SKM-1 (cell line): ENCODE measurements at regions not wholly inside any gene's neighbourhood (a gene's known extent, or its start where the extent isn't known, plus 50 kb on each side); places are given as distances from the start of the nearest gene placed in this dataset.
"Not testable (repeated sequence)": the region's sequence is repeated elsewhere in the genome, so short reads cannot be mapped to it uniquely, and the experiment has no call there.

Source experiments
- DNase-seq: peaks from one replicate; lab custom pipeline; 2025; ENCODE audit not compliant: unreplicated experiment; lab: John Stamatoyannopoulos, UW

GRCh38 chr14:83257466-83258439 lies 1724.1 kb upstream of the SEL1L start:
- no peak for DNase-seq

- peak; percentile 41 for DNase-seq
These were observed 1727.1 kb upstream of the SEL1L start for GRCh38 chr14:83260751-83261150.

GRCh38 chr14:83269583-83269982 lies 1735.9 kb upstream of the SEL1L start:
- DNase-seq = no peak

DNA sequence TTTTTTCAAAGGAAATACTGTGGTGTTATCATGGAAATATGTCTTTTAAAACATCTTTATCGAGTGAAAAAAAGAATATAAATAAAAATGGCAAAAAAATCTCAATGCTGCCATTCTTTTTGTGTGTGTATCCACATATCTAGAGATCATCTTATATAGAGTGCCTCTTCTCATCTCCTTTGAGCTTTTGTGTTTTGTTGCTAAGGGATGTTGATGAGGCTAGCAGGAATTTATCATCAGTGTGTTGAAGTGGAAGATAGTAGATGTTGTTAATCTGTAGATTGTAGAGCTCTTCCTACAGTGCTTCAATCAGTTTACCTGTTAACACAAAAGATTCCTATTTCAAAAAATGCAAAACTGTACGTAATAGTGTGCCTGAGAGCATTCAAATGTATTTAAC lies 1738.0 kb upstream of the SEL1L start:
- DNase-seq = no peak

DNA sequence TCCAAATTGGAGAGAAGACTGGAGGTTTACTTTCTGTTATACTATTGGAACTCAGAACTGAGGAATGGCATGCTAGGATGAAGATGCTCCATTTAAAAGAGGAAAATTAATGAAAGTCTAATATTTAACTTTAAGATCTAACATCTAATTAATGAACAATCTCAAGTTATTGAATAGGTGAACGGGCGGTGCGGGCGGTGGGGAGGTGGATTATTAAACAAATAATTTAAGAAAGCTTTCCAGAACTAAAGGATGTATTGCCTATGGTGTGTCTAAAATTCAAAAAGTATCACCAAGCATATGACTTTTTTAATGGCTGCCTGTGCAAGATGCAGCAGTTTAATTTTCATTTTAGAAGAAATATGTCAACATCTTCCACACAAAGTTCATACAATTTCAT lies 1747.1 kb upstream of the SEL1L start:
- no peak for DNase-seq

- DNase-seq = no peak
These were observed 1749.1 kb upstream of the SEL1L start for GRCh38 chr14:83282706-83283105.

DNA sequence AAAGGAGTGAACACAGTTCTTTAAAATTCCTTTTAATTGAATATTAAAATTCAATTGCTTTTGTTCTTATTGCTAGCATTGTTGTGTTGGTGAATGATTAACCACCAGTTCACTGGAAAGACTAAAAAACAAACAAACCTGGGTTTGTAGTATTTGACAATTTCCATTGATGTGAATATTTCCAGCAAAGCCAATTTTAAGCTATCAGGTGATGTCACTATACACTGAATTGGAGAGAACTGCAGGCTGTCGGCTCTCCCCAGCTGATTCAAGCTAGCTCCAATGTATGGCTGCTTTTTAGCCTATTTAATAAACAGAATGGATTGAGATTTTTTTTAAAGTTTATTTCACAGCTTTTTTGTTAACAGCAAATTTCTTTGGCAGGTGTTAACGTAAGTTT lies 1753.6 kb upstream of the SEL1L start:
- no peak for DNase-seq

- DNase-seq = no peak
These were observed 1755.7 kb upstream of the SEL1L start for GRCh38 chr14:83289390-83289789.

DNA sequence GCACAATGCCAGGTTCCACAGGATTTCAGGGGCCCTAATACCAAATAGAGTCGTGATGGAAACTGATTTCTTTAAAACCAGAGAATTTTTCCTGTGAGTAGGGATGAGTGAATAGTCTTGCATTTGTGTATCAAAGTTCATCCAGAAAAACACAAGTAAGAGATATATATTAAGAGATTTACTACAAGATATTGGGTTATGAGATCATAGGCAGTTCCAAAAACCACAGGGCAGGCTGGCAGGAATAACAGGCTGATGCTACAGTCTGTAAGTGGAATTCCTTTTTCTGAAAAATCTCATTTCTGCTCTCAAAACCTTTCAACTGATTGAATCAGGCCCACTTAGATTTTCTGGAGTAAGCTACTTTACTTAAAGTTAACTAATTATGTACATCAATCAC lies 1756.2 kb upstream of the SEL1L start:
- DNase-seq = no peak

- DNase-seq = no peak
These were observed 1756.8 kb upstream of the SEL1L start for GRCh38 chr14:83290447-83290846.

GRCh38 chr14:83291714-83292113 lies 1758.1 kb upstream of the SEL1L start:
- DNase-seq = no peak

DNA sequence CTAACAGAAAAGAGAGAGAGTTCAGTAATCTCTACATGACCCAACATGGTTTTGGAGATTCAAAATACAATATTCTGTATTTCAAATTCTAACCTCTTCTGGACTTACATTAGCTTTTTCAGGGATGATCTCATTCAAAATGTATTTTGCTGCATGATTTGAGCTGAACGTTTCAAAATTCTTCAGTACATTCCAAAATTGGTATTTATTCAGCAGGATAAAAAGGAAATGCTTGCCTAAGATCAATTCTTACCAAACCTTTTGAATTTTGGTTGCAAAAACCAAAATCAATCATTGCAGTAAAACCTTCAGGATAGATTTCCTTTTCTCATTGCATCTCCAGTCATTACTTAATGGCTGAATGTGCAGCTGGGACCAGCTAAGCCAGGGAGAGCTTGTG lies 1761.3 kb upstream of the SEL1L start:
- DNase-seq = no peak

DNA sequence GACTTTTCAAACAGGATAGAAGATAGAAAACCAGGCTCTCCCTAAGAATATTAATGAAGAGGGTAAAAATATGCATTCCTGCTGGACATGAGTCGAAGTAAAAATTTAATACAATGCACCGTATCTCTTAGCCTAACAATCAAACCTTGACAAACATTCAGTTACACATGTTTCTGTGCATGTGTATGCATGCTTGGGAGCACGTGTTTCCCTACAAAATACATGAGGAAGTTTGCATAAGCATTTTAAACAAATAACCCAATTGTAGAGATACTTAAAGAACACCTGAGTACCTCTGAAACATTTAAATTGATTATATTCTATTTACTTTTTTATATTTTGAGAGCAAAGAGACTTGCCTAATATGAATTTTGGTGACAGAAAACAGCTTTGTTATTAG lies 1763.7 kb upstream of the SEL1L start:
- no peak for DNase-seq

- not testable (repeated sequence) for DNase-seq
These were observed 1764.4 kb upstream of the SEL1L start for GRCh38 chr14:83298016-83298415.

DNA sequence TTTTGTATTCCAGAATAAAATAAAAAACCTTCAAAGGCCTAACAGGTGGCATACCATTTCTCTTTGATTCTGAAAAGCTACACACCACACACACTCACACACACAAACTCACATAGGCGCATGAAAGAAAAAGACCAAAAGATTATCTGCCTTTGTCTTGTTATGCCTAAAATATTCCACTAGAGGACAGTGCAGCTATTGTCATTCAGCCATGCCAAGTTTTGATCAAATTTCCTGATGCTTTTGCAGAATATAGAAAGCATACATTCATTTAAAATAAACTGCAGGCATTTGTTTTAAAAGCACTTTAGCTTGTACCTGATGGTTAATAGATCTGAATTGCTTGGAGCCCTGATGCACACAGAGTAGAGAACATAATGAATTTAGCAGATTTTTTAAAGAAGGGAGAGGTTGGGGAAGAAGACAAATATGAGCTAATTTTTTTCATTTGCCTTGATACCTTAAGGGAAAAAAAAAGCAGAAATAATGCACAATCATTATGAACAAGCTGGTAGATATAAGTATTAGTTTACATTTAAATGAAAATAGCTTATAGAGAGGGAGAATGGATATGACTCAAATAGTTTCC lies 1766.9 kb upstream of the SEL1L start:
- DNase-seq = no peak

GRCh38 chr14:83301791-83302190 lies 1768.1 kb upstream of the SEL1L start:
- no peak for DNase-seq

DNA sequence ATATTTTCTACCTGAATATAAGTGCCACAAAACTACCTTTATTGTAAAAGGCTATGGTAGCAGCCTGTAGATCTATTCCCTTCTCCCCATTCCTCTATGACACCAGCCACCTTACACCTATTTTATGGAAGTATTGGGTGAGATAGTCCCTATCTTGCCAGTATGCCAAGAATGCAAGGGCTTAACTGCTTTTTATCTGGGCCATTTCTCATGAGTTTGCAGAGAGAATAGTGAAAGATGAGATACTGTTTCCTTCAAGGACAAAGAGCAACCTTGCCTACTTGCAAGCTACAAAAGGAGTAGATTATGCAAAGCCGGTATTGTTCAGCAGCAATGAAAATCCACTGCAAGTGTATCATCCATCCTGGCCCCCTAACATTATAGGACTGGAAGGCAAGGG lies 1775.6 kb upstream of the SEL1L start:
- no peak for DNase-seq

DNA sequence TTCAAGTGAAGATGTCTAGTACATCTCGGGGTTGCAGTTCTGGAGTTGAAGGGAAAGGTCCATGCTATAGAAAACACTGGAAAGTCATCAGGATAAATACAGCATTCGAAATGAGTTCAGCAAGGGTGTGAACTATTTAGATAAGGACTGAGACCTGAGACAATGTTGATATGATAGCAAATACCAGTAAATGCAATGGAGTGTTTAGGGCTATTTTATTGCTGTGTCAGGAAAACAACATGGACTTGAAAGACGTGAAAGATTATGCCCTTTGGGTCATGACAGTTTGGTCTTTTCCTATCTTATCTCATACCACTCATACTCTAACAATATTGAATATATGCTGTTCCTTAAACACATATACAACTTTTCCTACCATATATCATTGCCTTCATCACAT lies 1776.2 kb upstream of the SEL1L start:
- no peak for DNase-seq

GRCh38 chr14:83312511-83312910 lies 1778.9 kb upstream of the SEL1L start:
- DNase-seq = no peak

- no peak for DNase-seq
These were observed 1781.1 kb upstream of the SEL1L start for GRCh38 chr14:83314764-83315163.

GRCh38 chr14:83316356-83316755 lies 1782.7 kb upstream of the SEL1L start:
- no peak for DNase-seq

GRCh38 chr14:83320837-83321236 lies 1787.2 kb upstream of the SEL1L start:
- DNase-seq = no peak

DNA sequence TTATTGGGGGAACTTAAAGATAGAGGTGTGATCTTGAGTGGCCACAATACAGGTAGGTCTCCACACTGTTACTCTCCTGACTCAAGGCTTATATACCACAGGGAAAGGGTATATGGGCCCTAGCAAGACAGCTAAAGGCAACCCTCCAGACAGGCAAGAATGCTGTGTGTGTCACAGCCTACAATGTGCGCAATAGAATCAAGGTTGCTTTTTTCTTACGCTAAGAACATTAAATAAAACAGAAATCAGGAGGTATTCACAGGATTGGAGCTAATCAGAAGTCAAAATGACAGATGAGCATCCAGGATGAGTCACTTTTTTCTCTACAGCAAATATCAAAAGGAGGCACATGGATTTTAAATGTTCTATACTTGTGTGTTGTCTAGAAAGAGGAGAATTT lies 1797.9 kb upstream of the SEL1L start:
- no peak for DNase-seq
